ENCODE measurements at regions not wholly inside any gene's neighbourhood (a gene's known extent, or its start where the extent isn't known, plus 50 kb on each side); places are given as distances from the start of the nearest gene placed in this dataset.

DNA sequence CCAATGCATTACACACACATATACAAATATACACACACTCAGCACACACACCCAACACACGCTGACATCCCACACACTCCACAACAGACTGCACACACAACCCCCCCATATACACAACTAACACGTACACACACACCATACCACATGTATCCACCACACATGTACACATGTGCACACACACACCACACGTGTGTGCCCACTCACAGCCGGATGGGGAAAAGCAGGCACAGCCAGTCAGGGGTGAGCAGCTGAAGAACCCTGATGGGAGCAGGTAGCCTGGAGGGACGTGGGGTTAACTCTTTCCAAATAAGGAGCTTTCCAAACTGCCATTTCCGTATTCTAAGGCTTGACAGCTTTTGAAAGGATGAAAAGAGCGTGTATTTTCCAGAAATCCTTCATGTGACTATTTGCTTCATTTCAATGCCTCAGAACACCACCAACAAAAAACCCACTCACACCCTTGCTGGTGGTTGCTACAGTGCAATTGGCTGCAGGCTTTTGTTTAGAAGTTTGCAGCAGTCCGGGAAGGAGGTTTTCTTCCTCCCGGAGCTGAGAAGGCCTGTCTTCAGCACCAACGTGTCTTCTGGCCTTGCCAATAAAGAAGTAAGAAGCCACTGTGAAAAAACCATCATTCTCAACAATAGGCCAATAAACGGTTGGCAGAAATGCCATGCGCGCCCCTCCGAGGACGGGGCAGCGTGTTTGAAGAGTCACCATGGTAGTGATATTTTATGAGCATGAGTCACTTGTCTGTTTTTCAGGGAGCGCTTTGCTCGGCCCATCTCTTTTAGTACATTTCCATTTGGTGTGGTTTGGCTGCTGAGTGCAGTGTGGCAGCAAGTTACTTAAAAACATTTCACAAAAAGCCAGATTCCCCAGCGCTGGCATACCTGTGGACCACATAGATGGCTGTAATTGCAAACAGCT is 131.3 kb upstream of the GMDS start:
- intact Hi-C loops (cut with micrococcal nuclease) = no loop called here
- peak overlapping the region; percentile 64 for H3K4me2 ChIP-seq (ENCODE audit: low read length)
- BruUV-seq (replicated peaks) = no TSS peak
- no peaks in the 10 kb centered on the region for H3K27me3 ChIP-seq (ENCODE audit: insufficient read depth, low read length)
- peaks cover 18 to 35% of the 10 kb centered on the region in 2 experiments; a peak in 3 of 4 replicates for H3K4me1 ChIP-seq (ENCODE audit: control insufficient read depth in 1 of 2, insufficient read depth in 2 of 2, low read length in 2 of 2)
- 0 out of 4 replicates have a peak overlapping the region, but pooled peaks of 1 of the 2 experiments have one; percentile 7 for H3K4me3 ChIP-seq (replicated peaks in 1 of 2; ENCODE audit: low read depth in 1 of 2, low read length in 2 of 2)
- peak overlapping the region; percentile 36 for H3K9ac ChIP-seq (ENCODE audit: low read length)
- H2AFZ ChIP-seq (ENCODE audit: low read depth, low read length, poor library complexity, severe bottlenecking) = peak overlapping the region; percentile 49
- ChIA-PET CTCF (no interaction called here), POLR2A (no interaction called here), RAD21 (ENCODE audit: low non-redundant PET in 1 of 2, low total read pairs in 2 of 2, uncharacterized antibody in 2 of 2, unreplicated experiment in 2 of 2) (no interaction called here)
- DNase-seq (ENCODE audit: low read depth, low spot score) (peak; percentile 65), ATAC-seq (peak; percentile 88)
- H3K36me3 ChIP-seq (ENCODE audit: control insufficient read depth in 1 of 2, insufficient read depth in 2 of 2, low read length in 2 of 2) = no peaks in the 10 kb centered on the region
- H3K79me2 ChIP-seq (ENCODE audit: insufficient read depth, low read length) = no peaks in the 10 kb centered on the region
- no peaks in the 10 kb centered on the region for H4K20me1 ChIP-seq (ENCODE audit: insufficient read depth)
- no peaks in the 10 kb centered on the region for H3K9me3 ChIP-seq (ENCODE audit: control insufficient read depth in 1 of 2, insufficient read depth in 1 of 2, low read depth in 1 of 2, low read length in 2 of 2)
- H3K9me2 ChIP-seq (ENCODE audit: insufficient read depth) = no peaks in the 10 kb centered on the region
- H3K27ac ChIP-seq (ENCODE audit: low read depth, low read length) = 0 out of 2 replicates have a peak overlapping the region, but pooled peaks have one; percentile 17
- TF ChIP-seq FOSL1 (IDR thresholded peaks at IDR 0.05; ENCODE audit: low read depth) (peak; percentile 72), ELF1 (IDR thresholded peaks at IDR 0.05; ENCODE audit: borderline replicate concordance, low read depth) (no peak), POLR2AphosphoS5 (IDR thresholded peaks at IDR 0.05; ENCODE audit: low read depth, low read length) (no peak), EGR1 (IDR thresholded peaks at IDR 0.05; ENCODE audit: low read depth) (no peak), JUND (IDR thresholded peaks at IDR 0.05) (peak; percentile 74), EZH2phosphoT487 (IDR thresholded peaks at IDR 0.05; ENCODE audit: borderline replicate concordance) (no peak), ZNF274 (IDR thresholded peaks at IDR 0.05; ENCODE audit: low read depth, low read length) (no peak), CBX3 (IDR thresholded peaks at IDR 0.05; ENCODE audit: low read depth) (peak; percentile 59), RAD21 (IDR thresholded peaks at IDR 0.05; ENCODE audit: low read depth) (no peak), SRF (IDR thresholded peaks at IDR 0.05; ENCODE audit: low read depth) (no peak; the same call in 1 of the 2 replicates), SP1 (IDR thresholded peaks at IDR 0.05; ENCODE audit: low read depth) (peak; percentile 58; the same call in 1 of the 2 replicates), YY1 (IDR thresholded peaks at IDR 0.05; ENCODE audit: extremely low read depth, insufficient replicate concordance, low read depth, low read length) (no peak), CEBPB (IDR thresholded peaks at IDR 0.05; ENCODE audit: low read depth) (0 out of 2 replicates have a peak, but pooled peaks have one; percentile 30), EZH2 (IDR thresholded peaks at IDR 0.05) (no peak), SIN3A (IDR thresholded peaks at IDR 0.05; ENCODE audit: low read depth) (no peak)
- TF ChIP-seq, protein P1, sequence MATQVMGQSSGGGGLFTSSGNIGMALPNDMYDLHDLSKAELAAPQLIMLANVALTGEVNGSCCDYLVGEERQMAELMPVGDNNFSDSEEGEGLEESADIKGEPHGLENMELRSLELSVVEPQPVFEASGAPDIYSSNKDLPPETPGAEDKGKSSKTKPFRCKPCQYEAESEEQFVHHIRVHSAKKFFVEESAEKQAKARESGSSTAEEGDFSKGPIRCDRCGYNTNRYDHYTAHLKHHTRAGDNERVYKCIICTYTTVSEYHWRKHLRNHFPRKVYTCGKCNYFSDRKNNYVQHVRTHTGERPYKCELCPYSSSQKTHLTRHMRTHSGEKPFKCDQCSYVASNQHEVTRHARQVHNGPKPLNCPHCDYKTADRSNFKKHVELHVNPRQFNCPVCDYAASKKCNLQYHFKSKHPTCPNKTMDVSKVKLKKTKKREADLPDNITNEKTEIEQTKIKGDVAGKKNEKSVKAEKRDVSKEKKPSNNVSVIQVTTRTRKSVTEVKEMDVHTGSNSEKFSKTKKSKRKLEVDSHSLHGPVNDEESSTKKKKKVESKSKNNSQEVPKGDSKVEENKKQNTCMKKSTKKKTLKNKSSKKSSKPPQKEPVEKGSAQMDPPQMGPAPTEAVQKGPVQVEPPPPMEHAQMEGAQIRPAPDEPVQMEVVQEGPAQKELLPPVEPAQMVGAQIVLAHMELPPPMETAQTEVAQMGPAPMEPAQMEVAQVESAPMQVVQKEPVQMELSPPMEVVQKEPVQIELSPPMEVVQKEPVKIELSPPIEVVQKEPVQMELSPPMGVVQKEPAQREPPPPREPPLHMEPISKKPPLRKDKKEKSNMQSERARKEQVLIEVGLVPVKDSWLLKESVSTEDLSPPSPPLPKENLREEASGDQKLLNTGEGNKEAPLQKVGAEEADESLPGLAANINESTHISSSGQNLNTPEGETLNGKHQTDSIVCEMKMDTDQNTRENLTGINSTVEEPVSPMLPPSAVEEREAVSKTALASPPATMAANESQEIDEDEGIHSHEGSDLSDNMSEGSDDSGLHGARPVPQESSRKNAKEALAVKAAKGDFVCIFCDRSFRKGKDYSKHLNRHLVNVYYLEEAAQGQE (IDR thresholded peaks at IDR 0.05; ENCODE audit: low read depth) = no peak
- TF ChIP-seq, protein P2, sequence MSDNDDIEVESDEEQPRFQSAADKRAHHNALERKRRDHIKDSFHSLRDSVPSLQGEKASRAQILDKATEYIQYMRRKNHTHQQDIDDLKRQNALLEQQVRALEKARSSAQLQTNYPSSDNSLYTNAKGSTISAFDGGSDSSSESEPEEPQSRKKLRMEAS (IDR thresholded peaks at IDR 0.05) = peak; percentile 70
- TF ChIP-seq, protein P3, sequence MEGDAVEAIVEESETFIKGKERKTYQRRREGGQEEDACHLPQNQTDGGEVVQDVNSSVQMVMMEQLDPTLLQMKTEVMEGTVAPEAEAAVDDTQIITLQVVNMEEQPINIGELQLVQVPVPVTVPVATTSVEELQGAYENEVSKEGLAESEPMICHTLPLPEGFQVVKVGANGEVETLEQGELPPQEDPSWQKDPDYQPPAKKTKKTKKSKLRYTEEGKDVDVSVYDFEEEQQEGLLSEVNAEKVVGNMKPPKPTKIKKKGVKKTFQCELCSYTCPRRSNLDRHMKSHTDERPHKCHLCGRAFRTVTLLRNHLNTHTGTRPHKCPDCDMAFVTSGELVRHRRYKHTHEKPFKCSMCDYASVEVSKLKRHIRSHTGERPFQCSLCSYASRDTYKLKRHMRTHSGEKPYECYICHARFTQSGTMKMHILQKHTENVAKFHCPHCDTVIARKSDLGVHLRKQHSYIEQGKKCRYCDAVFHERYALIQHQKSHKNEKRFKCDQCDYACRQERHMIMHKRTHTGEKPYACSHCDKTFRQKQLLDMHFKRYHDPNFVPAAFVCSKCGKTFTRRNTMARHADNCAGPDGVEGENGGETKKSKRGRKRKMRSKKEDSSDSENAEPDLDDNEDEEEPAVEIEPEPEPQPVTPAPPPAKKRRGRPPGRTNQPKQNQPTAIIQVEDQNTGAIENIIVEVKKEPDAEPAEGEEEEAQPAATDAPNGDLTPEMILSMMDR (IDR thresholded peaks at IDR 0.05 in 2 of 3, conservative IDR thresholded peaks at IDR 0.05 in 1 of 3; ENCODE audit: borderline replicate concordance in 1 of 3, insufficient read depth in 1 of 3, low read depth in 2 of 3, low read length in 2 of 3) = no peak
- TF ChIP-seq, protein P4, sequence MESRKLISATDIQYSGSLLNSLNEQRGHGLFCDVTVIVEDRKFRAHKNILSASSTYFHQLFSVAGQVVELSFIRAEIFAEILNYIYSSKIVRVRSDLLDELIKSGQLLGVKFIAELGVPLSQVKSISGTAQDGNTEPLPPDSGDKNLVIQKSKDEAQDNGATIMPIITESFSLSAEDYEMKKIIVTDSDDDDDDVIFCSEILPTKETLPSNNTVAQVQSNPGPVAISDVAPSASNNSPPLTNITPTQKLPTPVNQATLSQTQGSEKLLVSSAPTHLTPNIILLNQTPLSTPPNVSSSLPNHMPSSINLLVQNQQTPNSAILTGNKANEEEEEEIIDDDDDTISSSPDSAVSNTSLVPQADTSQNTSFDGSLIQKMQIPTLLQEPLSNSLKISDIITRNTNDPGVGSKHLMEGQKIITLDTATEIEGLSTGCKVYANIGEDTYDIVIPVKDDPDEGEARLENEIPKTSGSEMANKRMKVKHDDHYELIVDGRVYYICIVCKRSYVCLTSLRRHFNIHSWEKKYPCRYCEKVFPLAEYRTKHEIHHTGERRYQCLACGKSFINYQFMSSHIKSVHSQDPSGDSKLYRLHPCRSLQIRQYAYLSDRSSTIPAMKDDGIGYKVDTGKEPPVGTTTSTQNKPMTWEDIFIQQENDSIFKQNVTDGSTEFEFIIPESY (IDR thresholded peaks at IDR 0.05; ENCODE audit: extremely low read depth, insufficient replicate concordance, low read length) = no peak

Measured in HCT116 (cell line).